IMR-90 (cell line): ENCODE measurements at regions not wholly inside any gene's neighbourhood (a gene's known extent, or its start where the extent isn't known, plus 50 kb on each side); places are given as distances from the start of the nearest gene placed in this dataset.

Experiments
- ATAC-seq: fragments of 200-7000 bp; cut with Tn5 transposase; 2 replicates; pipeline ENCODE4 v1.9.1; 2020; ENCODE audit warnings: low read depth, mild to moderate bottlenecking, moderate library complexity
- BruUV-seq: library from RNA; stranded (reverse); fragments of 400-500 nt; replicated peaks from 2 replicates; lab custom pipeline; 2021; lab: Mats Ljungman, UMichigan
- CTCF ChIA-PET: fragments of 300-600 bp; formaldehyde crosslinking; extraction: SDS; loops from one replicate; lab custom pipeline; 2021; ENCODE audit warnings: antibody characterized with exemption; lab: Yijun Ruan, JAX
- POLR2A ChIA-PET: fragments of 300-600 bp; sonication (Branson Sonifier 250); formaldehyde crosslinking; loops from one replicate; lab custom pipeline; 2022; ENCODE audit warnings: antibody characterized with exemption; ENCODE audit not compliant: unreplicated experiment; lab: Charles Lee
- DNase-seq: peaks from one replicate; pipeline ENCODE4 v3.0.0; 2013
- H2AFZ ChIP-seq: replicated peaks from 2 replicates; pipeline ENCODE3; 2013; ENCODE audit warnings: low read length, mild to moderate bottlenecking; ENCODE audit not compliant: poor library complexity
- H2AK5ac ChIP-seq: 2 replicates; pipeline ENCODE4 v1.6.1; 2013; ENCODE audit warnings: low read depth, low read length, inconsistent platforms
- H2AK9ac ChIP-seq: replicated peaks from 2 replicates; pipeline ENCODE3; 2013; ENCODE audit warnings: mild to moderate bottlenecking, low read depth, low read length, moderate library complexity; ENCODE audit not compliant: poor library complexity
- H2BK120ac ChIP-seq: 2 replicates; pipeline ENCODE4 v1.6.1; 2013; ENCODE audit warnings: low read depth, low read length, inconsistent platforms
- H2BK15ac ChIP-seq: 3 replicates; pipeline ENCODE4 v1.6.1; 2013; ENCODE audit warnings: low read depth, low read length, inconsistent platforms
- H2BK20ac ChIP-seq: 2 replicates; pipeline ENCODE4 v1.6.1; 2013; ENCODE audit warnings: low read depth, mild to moderate bottlenecking, inconsistent platforms, low read length, moderate library complexity
- H2BK5ac ChIP-seq: 2 replicates; pipeline ENCODE4 v1.6.1; 2013; ENCODE audit warnings: mild to moderate bottlenecking, low read depth, low read length, inconsistent platforms; ENCODE audit not compliant: poor library complexity, severe bottlenecking
- H3K14ac ChIP-seq: replicated peaks from 2 replicates; pipeline ENCODE4 v1.6.1; 2013; ENCODE audit warnings: low read depth, low read length, inconsistent platforms
- H3K18ac ChIP-seq: 2 replicates; pipeline ENCODE4 v1.6.1; 2013; ENCODE audit warnings: low read depth, low read length, control low read depth
- H3K23ac ChIP-seq: 2 replicates; pipeline ENCODE4 v1.6.1; 2013; ENCODE audit warnings: low read depth, low read length, inconsistent platforms
- H3K27ac ChIP-seq: 2 replicates; pipeline ENCODE4 v1.5.1; 2013; ENCODE audit warnings: mild to moderate bottlenecking, control low read depth, low read length; ENCODE audit not compliant: insufficient read depth
- H3K27me3 ChIP-seq: 2 replicates; pipeline ENCODE4 v1.6.1; 2013; ENCODE audit warnings: low read length; ENCODE audit not compliant: control insufficient read depth, insufficient read depth
- H3K36me3 ChIP-seq: 2 replicates; pipeline ENCODE4 v1.6.1; 2013; ENCODE audit warnings: low read length, mixed read lengths; ENCODE audit not compliant: control insufficient read depth, insufficient read depth
- H3K4ac ChIP-seq: 2 replicates; pipeline ENCODE4 v1.6.1; 2013; ENCODE audit warnings: low read depth, low read length, inconsistent platforms
- H3K4me1 ChIP-seq: 2 replicates; pipeline ENCODE4 v1.6.1; 2013; ENCODE audit warnings: low read length, mixed read lengths; ENCODE audit not compliant: control insufficient read depth, insufficient read depth
- H3K4me2 ChIP-seq: 2 replicates; pipeline ENCODE4 v1.6.1; 2013; ENCODE audit warnings: low read depth, mild to moderate bottlenecking, control low read depth, low read length, moderate library complexity
- H3K4me3 ChIP-seq: 2 replicates; pipeline ENCODE4 v1.5.1; 2013; ENCODE audit warnings: low read depth, mild to moderate bottlenecking, control low read depth, low read length, moderate library complexity; ENCODE audit not compliant: insufficient read depth
- H3K56ac ChIP-seq: 2 replicates; pipeline ENCODE4 v1.6.1; 2013; ENCODE audit warnings: low read length, inconsistent platforms; ENCODE audit not compliant: insufficient read depth; ENCODE audit errors: extremely low read depth
- H3K79me1 ChIP-seq, 2 experiments: 2 replicates each; pipeline ENCODE4 v1.6.1; 2013; ENCODE audit warnings: low read length in 2 of 2, inconsistent platforms in 1 of 2, low read depth in 1 of 2
- H3K9ac ChIP-seq: 2 replicates; pipeline ENCODE4 v1.6.1; 2013; ENCODE audit warnings: low read depth, low read length, control low read depth
- H3K9me1 ChIP-seq: 2 replicates; pipeline ENCODE4 v1.6.1; 2013; ENCODE audit warnings: low read length, inconsistent platforms; ENCODE audit not compliant: insufficient read depth
- H3K9me3 ChIP-seq: 2 replicates; pipeline ENCODE4 v1.6.1; 2013; ENCODE audit warnings: low read length; ENCODE audit not compliant: control insufficient read depth, insufficient read depth
- H4K20me1 ChIP-seq: 2 replicates; pipeline ENCODE4 v1.6.1; 2013; ENCODE audit warnings: low read length, inconsistent platforms; ENCODE audit not compliant: insufficient read depth
- H4K5ac ChIP-seq: 2 replicates; pipeline ENCODE4 v1.6.1; 2013; ENCODE audit warnings: mild to moderate bottlenecking, low read depth, low read length, control low read depth
- H4K8ac ChIP-seq, 2 experiments: 2 replicates each; pipeline ENCODE4 v1.6.1; 2013; ENCODE audit warnings: low read depth in 2 of 2, low read length in 2 of 2, control low read depth in 1 of 2, inconsistent platforms in 1 of 2
- H4K91ac ChIP-seq: 2 replicates; pipeline ENCODE4 v1.6.1; 2013; ENCODE audit warnings: low read depth, low read length, inconsistent platforms; ENCODE audit not compliant: insufficient read depth
- MAZ ChIP-seq: IDR thresholded peaks from 2 replicates; pipeline ENCODE4 v1.6.1; 2012; ENCODE audit warnings: low read depth, mild to moderate bottlenecking, low read length, improper control_type of control experiment, moderate library complexity, borderline replicate concordance
- MXI1 ChIP-seq: IDR thresholded peaks from 2 replicates; pipeline ENCODE4 v1.6.1; 2012; ENCODE audit warnings: low read depth, mild to moderate bottlenecking, low read length, moderate library complexity, borderline replicate concordance
- RAD21 ChIP-seq: IDR thresholded peaks from 2 replicates; pipeline ENCODE4 v1.6.1; 2012; ENCODE audit warnings: low read length, improper control_type of control experiment
- RCOR1 ChIP-seq: IDR thresholded peaks from 2 replicates; pipeline ENCODE4 v1.6.1; 2012; ENCODE audit warnings: mild to moderate bottlenecking, low read length, improper control_type of control experiment; ENCODE audit not compliant: insufficient replicate concordance
- WGBS, 2 experiments: methylation state at CpG; one replicate each; pipeline versions ENCODE4 v1.1.5 to v1.1.7; 2013; ENCODE audit warnings: missing lambda C conversion rate in 2 of 2; ENCODE audit not compliant: insufficient read length in 1 of 2; ENCODE audit errors: extremely low coverage in 2 of 2; 5-methylcytosine and 5-hydroxymethylcytosine counted together
- dilution Hi-C: fragments of 300-500 bp; cut with HindIII; formaldehyde crosslinking; loops from one replicate; pipeline ENCODE4 v1.14.3; 2018; ENCODE audit warnings: low sequenced_read_pairs; ENCODE audit not compliant: unreplicated experiment
- in situ Hi-C: fragments of 300-500 bp; cut with MboI; formaldehyde crosslinking; loops from 3 replicates; pipeline ENCODE4 v1.14.3; 2019; ENCODE audit warnings: low sequenced_read_pairs, inconsistent platforms, mixed read lengths
- intact Hi-C: fragments of 100-400 bp; cut with micrococcal nuclease; formaldehyde crosslinking; loops from 2 replicates; pipeline ENCODE4 v1.10.0; 2022
- TF ChIP-seq, protein P1 (sequence below): fragments of 150-350 bp; IDR thresholded peaks from 2 replicates; pipeline ENCODE4 v1.6.1; 2017; ENCODE audit warnings: mild to moderate bottlenecking, antibody characterized with exemption, low read length, low read depth

DNA sequence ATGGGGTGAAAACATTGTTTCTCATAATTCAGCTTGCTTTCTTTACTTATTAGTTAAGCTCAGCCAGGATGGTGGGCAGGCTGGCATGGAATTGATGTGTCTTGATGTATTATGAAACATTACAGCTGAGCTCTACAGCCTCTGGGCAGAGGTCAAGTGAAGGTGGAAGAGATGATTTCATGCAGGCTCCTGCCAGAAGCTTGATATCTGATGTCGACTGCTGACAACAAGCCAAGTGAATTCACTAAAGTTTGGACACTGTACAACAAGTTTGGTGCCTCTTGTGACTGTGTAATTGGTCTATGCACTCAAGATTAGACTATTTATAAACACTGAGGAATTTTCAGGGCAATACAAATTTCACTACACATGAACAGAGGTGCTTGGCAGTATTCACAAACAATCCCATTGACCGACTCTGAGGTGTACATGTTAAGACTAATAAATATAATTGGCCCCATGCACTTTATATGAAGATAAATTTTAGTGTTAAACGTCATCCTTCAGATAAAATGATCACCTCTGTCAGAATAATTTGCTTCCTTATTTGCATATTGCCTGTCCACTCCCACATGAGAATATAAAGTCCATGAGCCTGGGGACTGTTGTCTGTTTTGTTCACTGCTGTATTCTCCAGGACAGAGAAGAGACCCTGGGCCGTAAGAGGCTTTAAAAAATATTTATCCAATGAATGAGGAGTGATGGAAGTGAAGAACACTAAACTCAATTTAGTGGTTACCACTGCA, 612.2 kb downstream of the IQCM start:
- Histone ChIP-seq H2BK5ac (no peak overlapping the region), H4K8ac (no peak overlapping the region), H3K4me1 (peaks cover 5% of the 10 kb centered on the region; the same call in 1 of the 2 replicates), H3K23ac (no peak overlapping the region), H2AFZ (no peak overlapping the region), H3K9me1 (no peaks in the 10 kb centered on the region; the same call in 1 of the 2 replicates), H2BK15ac (no peak overlapping the region), H3K18ac (no peak overlapping the region), H2AK5ac (no peak overlapping the region), H3K4ac (no peak overlapping the region), H3K56ac (no peak overlapping the region), H4K91ac (no peak overlapping the region), H2BK20ac (no peak overlapping the region), H4K5ac (no peak overlapping the region), H3K36me3 (no peaks in the 10 kb centered on the region), H3K9ac (no peak overlapping the region), H2AK9ac (no peak overlapping the region), H3K4me3 (no peak overlapping the region), H3K9me3 (no peaks in the 10 kb centered on the region), H3K27me3 (no peaks in the 10 kb centered on the region), H3K14ac (no peak overlapping the region), H3K79me1 (no peaks in the 10 kb centered on the region), H3K27ac (no peak overlapping the region), H2BK120ac (no peak overlapping the region), H4K20me1 (no peaks in the 10 kb centered on the region), H3K4me2 (no peak overlapping the region; the same call in 1 of the 2 replicates)
- dilution Hi-C loops (no loop called here), in situ Hi-C loops (no loop called here), intact Hi-C loops (no loop called here)
- DNase-seq (peak; percentile 41), ATAC-seq (peak; percentile 24)
- TF ChIP-seq RCOR1 (no peak), MXI1 (no peak), RAD21 (no peak), MAZ (no peak)
- TF ChIP-seq, protein P1, sequence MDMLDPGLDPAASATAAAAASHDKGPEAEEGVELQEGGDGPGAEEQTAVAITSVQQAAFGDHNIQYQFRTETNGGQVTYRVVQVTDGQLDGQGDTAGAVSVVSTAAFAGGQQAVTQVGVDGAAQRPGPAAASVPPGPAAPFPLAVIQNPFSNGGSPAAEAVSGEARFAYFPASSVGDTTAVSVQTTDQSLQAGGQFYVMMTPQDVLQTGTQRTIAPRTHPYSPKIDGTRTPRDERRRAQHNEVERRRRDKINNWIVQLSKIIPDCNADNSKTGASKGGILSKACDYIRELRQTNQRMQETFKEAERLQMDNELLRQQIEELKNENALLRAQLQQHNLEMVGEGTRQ: no peak
- ChIA-PET POLR2A (no interaction called here), CTCF (no interaction called here)
- WGBS, 2 experiments: no CpG with 5 or more reads among the region's 4 CpGs
- no TSS peak for BruUV-seq
